GM23338 (cell line): ENCODE measurements at regions not wholly inside any gene's neighbourhood (a gene's known extent, or its start where the extent isn't known, plus 50 kb on each side); places are given as distances from the start of the nearest gene placed in this dataset.

Experiments used
- ATAC-seq: fragments of 200-7000 bp; cut with Tn5 transposase; 3 replicates; pipeline ENCODE4 v1.9.1; 2020
- DNase-seq: peaks from one replicate; pipeline ENCODE4 v3.0.0-alpha.2; 2015; ENCODE audit warnings: low spot score
- H2AFZ ChIP-seq: fragments of 200-600 bp; sonication (generic); 2 replicates; pipeline ENCODE4 v1.8.0; 2016; ENCODE audit warnings: antibody characterized with exemption, mild to moderate bottlenecking, moderate library complexity
- H3F3A ChIP-seq: fragments of 200-600 bp; sonication (generic); replicated peaks from 2 replicates; pipeline ENCODE4 v1.8.0; 2017; ENCODE audit warnings: antibody characterized with exemption, mixed run types, low read depth
- H3K27ac ChIP-seq: fragments of 200-600 bp; sonication (generic); 2 replicates; pipeline ENCODE4 v1.6.1; 2016; ENCODE audit warnings: low read depth
- H3K27me3 ChIP-seq: fragments of 200-600 bp; sonication (generic); 2 replicates; pipeline ENCODE4 v1.8.0; 2016; ENCODE audit warnings: mild to moderate bottlenecking, mixed run types, moderate library complexity; ENCODE audit not compliant: insufficient read depth
- H3K36me3 ChIP-seq: fragments of 200-600 bp; sonication (generic); 2 replicates; pipeline ENCODE4 v1.8.0; 2016; ENCODE audit warnings: mild to moderate bottlenecking; ENCODE audit not compliant: insufficient read depth
- H3K4me1 ChIP-seq: fragments of 200-600 bp; sonication (generic); 2 replicates; pipeline ENCODE4 v1.8.0; 2016; ENCODE audit warnings: mild to moderate bottlenecking, moderate library complexity; ENCODE audit not compliant: insufficient read depth
- H3K4me2 ChIP-seq: fragments of 200-600 bp; sonication (generic); 2 replicates; pipeline ENCODE4 v1.7.1; 2017; ENCODE audit warnings: mixed run types
- H3K4me3 ChIP-seq: fragments of 200-600 bp; sonication (generic); 2 replicates; pipeline ENCODE4 v1.6.1; 2016; ENCODE audit warnings: mixed run types
- H3K79me2 ChIP-seq: fragments of 200-600 bp; sonication (generic); replicated peaks from 2 replicates; pipeline ENCODE4 v1.8.0; 2017; ENCODE audit warnings: mild to moderate bottlenecking; ENCODE audit not compliant: insufficient read depth
- H3K9me2 ChIP-seq: fragments of 200-600 bp; sonication (generic); 2 replicates; pipeline ENCODE4 v1.8.0; 2017; ENCODE audit not compliant: insufficient read depth
- H4K20me1 ChIP-seq: fragments of 200-600 bp; sonication (generic); replicated peaks from 2 replicates; pipeline ENCODE4 v1.8.0; 2017; ENCODE audit warnings: mild to moderate bottlenecking; ENCODE audit not compliant: insufficient read depth
- H3K27ac Mint-ChIP-seq: 2 replicates; pipeline ENCODE4 v1.8.0; 2020; ENCODE audit warnings: inconsistent platforms, mild to moderate bottlenecking, moderate library complexity, mixed read lengths
- H3K27me3 Mint-ChIP-seq: 3 replicates; pipeline ENCODE4 v1.8.0; 2022; ENCODE audit warnings: low read depth, mild to moderate bottlenecking, moderate library complexity, mixed read lengths, inconsistent platforms; ENCODE audit not compliant: insufficient read depth, poor library complexity
- H3K36me3 Mint-ChIP-seq: 3 replicates; pipeline ENCODE4 v1.8.0; 2021; ENCODE audit warnings: low read depth, mild to moderate bottlenecking, inconsistent platforms, moderate library complexity, mixed read lengths
- H3K4me1 Mint-ChIP-seq: 3 replicates; pipeline ENCODE4 v1.8.0; 2020; ENCODE audit warnings: mild to moderate bottlenecking, inconsistent platforms, mixed read lengths
- H3K4me3 Mint-ChIP-seq: 3 replicates; pipeline ENCODE4 v1.8.0; 2021; ENCODE audit warnings: moderate library complexity, mild to moderate bottlenecking, inconsistent platforms, mixed read lengths
- H3K9me3 Mint-ChIP-seq: 3 replicates; pipeline ENCODE4 v1.8.0; 2020; ENCODE audit warnings: moderate library complexity, mild to moderate bottlenecking, inconsistent platforms, mixed read lengths
- CTCF ChIP-seq, 2 experiments: fragments of 200-600 bp in 1 of 2; sonication (generic) in 1 of 2; conservative IDR thresholded peaks; 2 replicates each; pipeline versions ENCODE4 v1.5.1 to v1.6.1; 2016 to 2017; ENCODE audit warnings: antibody characterized with exemption in 2 of 2, low read depth in 2 of 2, mild to moderate bottlenecking in 2 of 2, moderate library complexity in 1 of 2
- ETS1 ChIP-seq: IDR thresholded peaks from 2 replicates; pipeline ENCODE4 v1.6.1; 2016; ENCODE audit warnings: antibody characterized with exemption
- EZH2 ChIP-seq: fragments of 200-600 bp; sonication (generic); IDR thresholded peaks from one replicate; pipeline ENCODE4 v1.8.0; 2017; ENCODE audit warnings: antibody characterized with exemption, mild to moderate bottlenecking, low read depth; ENCODE audit not compliant: unreplicated experiment
- EZH2phosphoT487 ChIP-seq: fragments of 200-600 bp; sonication (generic); IDR thresholded peaks from one replicate; pipeline ENCODE4 v1.8.1; 2018; ENCODE audit warnings: antibody characterized with exemption; ENCODE audit not compliant: unreplicated experiment
- JUNB ChIP-seq: IDR thresholded peaks from one replicate; pipeline ENCODE4 v1.6.1; 2016; ENCODE audit warnings: antibody characterized with exemption; ENCODE audit not compliant: unreplicated experiment
- POLR2AphosphoS5 ChIP-seq: IDR thresholded peaks from 2 replicates; pipeline ENCODE4 v1.6.1; 2016; ENCODE audit warnings: antibody characterized with exemption, low read depth
- REST ChIP-seq: IDR thresholded peaks from one replicate; pipeline ENCODE4 v1.6.1; 2018; ENCODE audit warnings: antibody characterized with exemption; ENCODE audit not compliant: unreplicated experiment
- ZNF462 ChIP-seq: fragments of 250-450 bp; sonication (Bioruptor Pico); IDR thresholded peaks from 2 replicates; pipeline ENCODE4 v1.5.0; 2020; ENCODE audit warnings: mild to moderate bottlenecking, moderate library complexity

- Histone ChIP-seq H3K36me3 (no peaks in the 10 kb centered on the region), H3K4me1 (peaks cover 19% of the 10 kb centered on the region), H3K4me3 (no peak overlapping the region), H4K20me1 (no peaks in the 10 kb centered on the region), H3K79me2 (no peaks in the 10 kb centered on the region), H3K27ac (no peak overlapping the region), H3K27me3 (no peaks in the 10 kb centered on the region), H3K9me2 (peaks cover 6% of the 10 kb centered on the region; the same call in 1 of the 2 replicates), H2AFZ (no peak overlapping the region), H3K4me2 (no peak overlapping the region), H3F3A (no peaks in the 10 kb centered on the region)
- H3K4me3 Mint-ChIP-seq = no peak overlapping the region
- H3K4me1 Mint-ChIP-seq = peaks cover 19% of the 10 kb centered on the region
- ATAC-seq (no peak), DNase-seq (no peak)
- H3K27me3 Mint-ChIP-seq = no peaks in the 10 kb centered on the region
- no peak overlapping the region for H3K27ac Mint-ChIP-seq
- TF ChIP-seq POLR2AphosphoS5 = no peak
- TF ChIP-seq EZH2 = no peak
- no peak for TF ChIP-seq EZH2phosphoT487
- no peak for TF ChIP-seq JUNB
- TF ChIP-seq ZNF462 (CRISPR knock-in tag) = no peak
- H3K9me3 Mint-ChIP-seq = peaks cover 2% of the 10 kb centered on the region; the same call in 1 of the 3 replicates
- peaks cover 3% of the 10 kb centered on the region; the same call in 1 of the 3 replicates for H3K36me3 Mint-ChIP-seq
These were observed 111.1 kb upstream of the ZP4 start for GRCh38 chr1:238001818-238002217.

GRCh38 chr1:237999426-238000052, 108.8 kb upstream of the ZP4 start:
- Histone ChIP-seq H3K79me2 (no peaks in the 10 kb centered on the region), H3K36me3 (no peaks in the 10 kb centered on the region), H4K20me1 (no peaks in the 10 kb centered on the region), H3K27ac (no peak overlapping the region), H3K9me2 (peaks cover 6% of the 10 kb centered on the region; the same call in 1 of the 2 replicates), H3F3A (no peaks in the 10 kb centered on the region), H3K27me3 (no peaks in the 10 kb centered on the region), H3K4me1 (peaks cover 19% of the 10 kb centered on the region), H2AFZ (no peak overlapping the region), H3K4me3 (no peak overlapping the region), H3K4me2 (no peak overlapping the region)
- DNase-seq (no peak), ATAC-seq (no peak)
- no peaks in the 10 kb centered on the region for H3K27me3 Mint-ChIP-seq
- peaks cover 19% of the 10 kb centered on the region for H3K4me1 Mint-ChIP-seq
- peaks cover 3% of the 10 kb centered on the region; the same call in 1 of the 3 replicates for H3K36me3 Mint-ChIP-seq
- no peak overlapping the region for H3K4me3 Mint-ChIP-seq
- H3K9me3 Mint-ChIP-seq = peaks cover 2% of the 10 kb centered on the region; the same call in 1 of the 3 replicates
- H3K27ac Mint-ChIP-seq = no peak overlapping the region; the same call in 1 of the 2 replicates
- TF ChIP-seq EZH2 (no peak), REST (no peak), CTCF (conservative IDR thresholded peaks at IDR 0.05; ENCODE audit: low read depth in 2 of 2) (no peak), ETS1 (no peak)
